GM19238 (cell line): ENCODE measurements at regions not wholly inside any gene's neighbourhood (a gene's known extent, or its start where the extent isn't known, plus 50 kb on each side); places are given as distances from the start of the nearest gene placed in this dataset.
"Not testable (repeated sequence)": the region's sequence is repeated elsewhere in the genome, so short reads cannot be mapped to it uniquely, and the experiment has no call there.

Experiments
- DNase-seq: peaks from one replicate; pipeline ENCODE4 v3.0.0; 2011; ENCODE audit warnings: low spot score; ENCODE audit not compliant: insufficient read length

- no peak for DNase-seq
These were observed 68.8 kb downstream of the SSX7 start for GRCh38 chrX:52585892-52586291.

GRCh38 chrX:52577464-52578173 lies 60.8 kb upstream of the XAGE1B start:
- no peak for DNase-seq

GRCh38 chrX:52576946-52577345 lies 60.1 kb upstream of the XAGE1B start:
- no peak for DNase-seq

GRCh38 chrX:52576474-52576873 lies 59.6 kb upstream of the XAGE1B start:
- DNase-seq = no peak

- DNase-seq = peak; percentile 17
These were observed 57.8 kb upstream of the XAGE1B start for GRCh38 chrX:52574416-52575275.

- DNase-seq = not testable (repeated sequence)
These were observed 51.3 kb upstream of the XAGE1B start for GRCh38 chrX:52568146-52568545.
